Colonic mucosa (tissue), 4 donors: ENCODE measurements at regions not wholly inside any gene's neighbourhood (a gene's known extent, or its start where the extent isn't known, plus 50 kb on each side); places are given as distances from the start of the nearest gene placed in this dataset.

Experiments used
- DNase-seq: peaks from one replicate; pipeline ENCODE4 v3.0.0-alpha.2; 2020
- H3K27ac ChIP-seq: fragments of 200-600 bp; one replicate; pipeline ENCODE4 v1.8.0; 2021
- H3K27me3 ChIP-seq: fragments of 200-600 bp; one replicate; pipeline ENCODE4 v1.8.0; 2021
- H3K36me3 ChIP-seq: fragments of 200-600 bp; one replicate; pipeline ENCODE4 v1.8.0; 2021
- H3K4me1 ChIP-seq: fragments of 200-600 bp; one replicate; pipeline ENCODE4 v1.8.0; 2021; ENCODE audit warnings: mild to moderate bottlenecking
- H3K4me3 ChIP-seq: fragments of 200-600 bp; one replicate; pipeline ENCODE4 v1.8.0; 2021
- H3K9ac ChIP-seq, 2 donors: one replicate each; pipeline ENCODE4 v1.7.0; 2013; ENCODE audit warnings: control low read depth in 2 of 2, low read depth in 2 of 2, low read length in 2 of 2
- H3K9me3 ChIP-seq: fragments of 200-600 bp; one replicate; pipeline ENCODE4 v1.8.0; 2021
- intact Hi-C: fragments of 100-400 bp; cut with DNase I; formaldehyde crosslinking; loops from one replicate; pipeline ENCODE4 v1.14.1; 2022
- TF ChIP-seq, protein P1 (sequence below): fragments of 200-600 bp; IDR thresholded peaks from one replicate; pipeline ENCODE4 v1.8.0; 2022; ENCODE audit warnings: antibody characterized with exemption, mild to moderate bottlenecking
- donor health status: healthy.
- donor health status: DM: no; HTN: no; CAD: no.
- donor health status: DM: no; HTN: no; CAD: no.

GRCh38 chr22:22400964-22401363, 107.6 kb downstream of the ZNF280B start:
- Histone ChIP-seq H3K9me3 (no peaks in the 10 kb centered on the region), H3K4me3 (no peak overlapping the region), H3K4me1 (no peaks in the 10 kb centered on the region), H3K36me3 (no peaks in the 10 kb centered on the region), H3K27ac (no peak overlapping the region), H3K9ac (no peak overlapping the region), H3K27me3 (no peaks in the 10 kb centered on the region)
- intact Hi-C loops: no loop called here
- TF ChIP-seq, protein P1, sequence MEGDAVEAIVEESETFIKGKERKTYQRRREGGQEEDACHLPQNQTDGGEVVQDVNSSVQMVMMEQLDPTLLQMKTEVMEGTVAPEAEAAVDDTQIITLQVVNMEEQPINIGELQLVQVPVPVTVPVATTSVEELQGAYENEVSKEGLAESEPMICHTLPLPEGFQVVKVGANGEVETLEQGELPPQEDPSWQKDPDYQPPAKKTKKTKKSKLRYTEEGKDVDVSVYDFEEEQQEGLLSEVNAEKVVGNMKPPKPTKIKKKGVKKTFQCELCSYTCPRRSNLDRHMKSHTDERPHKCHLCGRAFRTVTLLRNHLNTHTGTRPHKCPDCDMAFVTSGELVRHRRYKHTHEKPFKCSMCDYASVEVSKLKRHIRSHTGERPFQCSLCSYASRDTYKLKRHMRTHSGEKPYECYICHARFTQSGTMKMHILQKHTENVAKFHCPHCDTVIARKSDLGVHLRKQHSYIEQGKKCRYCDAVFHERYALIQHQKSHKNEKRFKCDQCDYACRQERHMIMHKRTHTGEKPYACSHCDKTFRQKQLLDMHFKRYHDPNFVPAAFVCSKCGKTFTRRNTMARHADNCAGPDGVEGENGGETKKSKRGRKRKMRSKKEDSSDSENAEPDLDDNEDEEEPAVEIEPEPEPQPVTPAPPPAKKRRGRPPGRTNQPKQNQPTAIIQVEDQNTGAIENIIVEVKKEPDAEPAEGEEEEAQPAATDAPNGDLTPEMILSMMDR: no peak
- DNase-seq: no peak

DNA sequence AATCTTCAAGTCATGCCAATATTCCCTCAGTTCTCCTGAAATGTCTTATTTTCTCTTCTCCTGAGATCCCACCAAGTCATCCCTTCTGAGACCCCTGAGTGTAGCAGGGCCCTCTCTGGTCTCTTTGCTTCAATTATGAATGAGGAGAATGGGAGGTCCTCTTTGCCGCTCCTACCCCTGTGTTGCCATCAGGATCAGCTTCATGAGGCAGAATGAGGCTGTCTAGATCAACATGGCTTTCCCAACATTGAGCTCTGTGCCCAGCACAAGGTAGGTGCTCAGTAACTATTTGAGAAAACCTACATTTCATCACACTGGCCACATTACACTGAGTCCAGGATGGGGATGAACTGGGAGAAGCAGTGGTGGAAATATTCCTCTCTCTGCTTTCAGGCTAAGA, 107.2 kb downstream of the ZNF280B start:
- no peak overlapping the region for H3K27ac ChIP-seq
- no peaks in the 10 kb centered on the region for H3K9me3 ChIP-seq
- H3K4me3 ChIP-seq: no peak overlapping the region
- H3K4me1 ChIP-seq: no peaks in the 10 kb centered on the region
- intact Hi-C loops: no loop called here
- H3K9ac ChIP-seq: no peak overlapping the region
- DNase-seq: no peak
- H3K27me3 ChIP-seq: no peaks in the 10 kb centered on the region
- H3K36me3 ChIP-seq: no peaks in the 10 kb centered on the region
- TF ChIP-seq, protein P1: no peak

DNA sequence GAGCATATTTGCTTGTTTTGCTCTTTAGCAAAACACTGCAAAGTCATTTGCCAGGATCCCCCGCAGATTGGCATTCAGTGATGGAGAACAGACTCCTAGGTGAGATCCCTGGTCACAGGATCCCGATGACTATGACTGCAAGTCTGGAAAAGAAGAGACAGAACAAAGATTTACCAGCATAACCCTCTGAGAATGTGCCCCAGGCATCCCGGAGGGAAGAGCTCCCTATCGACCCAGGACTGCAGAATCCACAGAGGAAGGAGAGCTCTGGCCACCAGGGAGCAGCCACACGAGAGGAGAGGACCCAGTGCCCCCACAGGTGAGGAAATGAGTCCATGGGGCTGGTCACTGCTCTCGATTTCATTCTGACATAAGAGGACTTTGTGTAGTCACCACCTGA, 105.2 kb downstream of the ZNF280B start:
- no peaks in the 10 kb centered on the region for H3K27me3 ChIP-seq
- H3K27ac ChIP-seq: no peak overlapping the region
- DNase-seq: no peak
- H3K4me3 ChIP-seq: no peak overlapping the region
- TF ChIP-seq, protein P1: no peak
- no peaks in the 10 kb centered on the region for H3K36me3 ChIP-seq
- no peaks in the 10 kb centered on the region for H3K9me3 ChIP-seq
- H3K9ac ChIP-seq: no peak overlapping the region
- intact Hi-C loops: no loop called here
- no peaks in the 10 kb centered on the region for H3K4me1 ChIP-seq

DNA sequence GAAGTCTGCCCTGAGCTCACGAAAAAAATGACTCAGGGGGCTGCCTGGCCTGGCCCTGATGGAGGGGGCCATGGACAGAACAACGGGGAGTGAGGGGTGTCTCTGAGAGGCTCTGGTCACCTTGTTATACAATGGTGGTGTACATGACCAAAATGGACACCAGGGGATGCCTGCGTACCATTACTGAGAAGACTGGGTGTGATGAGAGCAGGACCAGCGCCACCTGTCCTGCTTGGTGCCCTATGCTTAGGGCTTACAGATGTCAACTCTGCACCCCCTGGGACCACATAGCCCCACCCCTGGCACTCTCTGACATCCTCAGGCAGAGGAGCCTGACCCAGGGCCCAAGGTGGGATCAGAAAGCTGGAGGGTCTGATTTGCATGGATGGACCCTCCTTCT, 104.8 kb downstream of the ZNF280B start:
- DNase-seq: no peak
- Histone ChIP-seq H3K4me3 (no peak overlapping the region), H3K36me3 (no peaks in the 10 kb centered on the region), H3K4me1 (no peaks in the 10 kb centered on the region), H3K9ac (no peak overlapping the region), H3K27me3 (no peaks in the 10 kb centered on the region), H3K27ac (no peak overlapping the region), H3K9me3 (no peaks in the 10 kb centered on the region)
- TF ChIP-seq, protein P1: no peak
- intact Hi-C loops: no loop called here

DNA sequence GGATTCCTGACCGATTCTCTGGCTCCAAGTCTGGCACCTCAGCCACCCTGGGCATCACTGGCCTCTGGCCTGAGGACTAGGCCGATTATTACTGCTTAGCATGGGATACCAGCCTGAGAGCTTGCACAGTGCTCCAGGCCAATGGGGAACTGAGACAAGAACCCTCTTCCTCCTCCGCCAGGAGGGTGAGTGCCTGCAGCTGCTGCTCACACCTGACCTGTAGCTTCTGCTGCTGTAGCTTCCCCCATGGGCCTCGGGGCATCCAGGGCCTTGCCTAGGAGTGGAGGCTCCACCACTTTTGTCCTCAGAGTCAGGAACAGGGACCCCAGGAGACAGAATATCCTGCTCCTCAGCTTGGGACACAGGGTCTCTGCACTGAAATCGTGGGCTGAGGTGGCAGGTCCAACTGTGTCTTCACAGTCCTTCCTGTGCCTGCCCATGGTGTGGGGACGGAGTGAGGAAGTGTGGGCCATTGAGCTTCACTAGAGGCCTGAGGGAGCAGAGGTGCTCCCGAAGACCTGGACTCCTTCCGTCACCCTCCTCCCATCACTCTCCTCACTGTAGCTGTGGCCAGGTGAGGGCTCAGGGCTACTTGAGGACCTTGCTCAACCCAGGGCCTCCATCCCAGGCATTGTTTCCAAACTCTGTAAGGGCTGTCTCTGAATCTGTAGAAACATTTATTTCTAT, 103.8 kb downstream of the ZNF280B start:
- no peak overlapping the region for H3K27ac ChIP-seq
- no peak overlapping the region for H3K9ac ChIP-seq
- H3K4me3 ChIP-seq: no peak overlapping the region
- H3K9me3 ChIP-seq: no peaks in the 10 kb centered on the region
- intact Hi-C loops: no loop called here
- no peak for DNase-seq
- H3K36me3 ChIP-seq: no peaks in the 10 kb centered on the region
- no peaks in the 10 kb centered on the region for H3K4me1 ChIP-seq
- TF ChIP-seq, protein P1: no peak
- H3K27me3 ChIP-seq: no peaks in the 10 kb centered on the region
